Left lobe of liver (tissue), 2 donors: ENCODE measurements at regions not wholly inside any gene's neighbourhood (a gene's known extent, or its start where the extent isn't known, plus 50 kb on each side); places are given as distances from the start of the nearest gene placed in this dataset.
"Not testable (repeated sequence)": the region's sequence is repeated elsewhere in the genome, so short reads cannot be mapped to it uniquely, and the experiment has no call there.

Experiments
- ATAC-seq: fragments of 200-7000 bp; cut with Tn5 transposase; one replicate; pipeline ENCODE4 v1.9.1; 2020; ENCODE audit warnings: mild to moderate bottlenecking, moderate library complexity
- DNase-seq: peaks from one replicate; pipeline ENCODE4 v3.0.0-alpha.2; 2020; ENCODE audit warnings: low spot score
- donor health status: DM: no; HTN: no; CAD: no; lungs with moderate emphysema.
- donor health status: DM: no; HTN: yes; CAD: no.

DNA sequence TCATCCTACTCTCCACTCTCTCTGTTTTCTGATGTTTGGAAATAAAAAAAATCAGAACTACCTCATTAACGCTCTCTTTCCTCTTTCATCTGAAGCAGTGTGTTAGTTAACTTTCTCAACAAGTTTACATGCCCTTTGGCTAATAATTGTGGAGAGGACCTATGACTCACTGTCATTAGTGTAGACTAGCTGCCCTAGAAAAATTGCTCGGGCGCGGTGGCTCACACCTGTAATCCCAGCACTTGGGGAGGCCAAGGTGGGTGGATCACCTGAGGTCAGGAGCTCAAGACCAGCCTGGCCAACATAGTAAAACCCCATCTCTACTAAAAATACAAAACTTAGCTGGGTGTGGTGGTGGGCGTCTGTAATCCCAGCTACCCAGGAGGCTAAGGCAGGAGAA, 94.5 kb upstream of the DPP6 start:
- not testable (repeated sequence) for DNase-seq, ATAC-seq

DNA sequence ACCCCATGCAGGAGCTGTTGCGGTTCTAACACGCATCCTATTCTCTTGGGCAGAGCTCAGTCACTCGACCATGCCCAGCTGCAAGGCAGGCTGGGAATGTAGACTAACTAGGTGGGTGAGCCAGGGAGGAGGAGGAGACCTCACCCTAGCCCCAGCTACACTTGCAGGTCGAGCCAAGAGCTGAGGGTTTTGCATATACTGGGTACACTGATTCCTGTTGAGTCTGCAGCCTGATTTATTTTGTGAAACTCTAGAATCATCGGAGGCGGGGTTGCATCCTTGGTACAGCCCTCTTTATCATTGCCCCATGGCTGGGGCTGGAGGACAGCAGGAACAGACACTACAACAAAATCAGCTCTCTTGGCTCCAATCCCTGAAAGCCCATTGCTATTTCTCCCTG, 93.8 kb upstream of the DPP6 start:
- ATAC-seq, DNase-seq: not testable (repeated sequence)

DNA sequence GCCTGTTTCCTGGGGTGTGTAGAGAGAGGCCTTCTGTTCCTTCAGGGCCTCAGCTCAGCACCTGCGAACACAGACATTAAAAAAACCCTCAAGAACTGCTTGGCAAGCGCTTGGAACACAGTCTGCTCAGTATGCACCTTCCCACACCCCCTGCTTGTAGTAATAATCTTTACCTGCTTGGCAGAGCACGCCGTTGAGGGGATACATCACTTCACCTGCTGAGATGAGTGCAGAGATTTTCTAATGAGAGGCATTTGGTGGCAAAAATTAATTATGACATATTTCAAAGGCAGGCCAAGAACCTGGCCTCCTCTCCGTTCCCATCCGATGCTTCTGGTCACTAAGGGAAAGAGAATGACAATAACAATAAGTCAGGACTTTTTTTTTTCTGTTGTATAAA, 93.4 kb upstream of the DPP6 start:
- not testable (repeated sequence) for ATAC-seq, DNase-seq

DNA sequence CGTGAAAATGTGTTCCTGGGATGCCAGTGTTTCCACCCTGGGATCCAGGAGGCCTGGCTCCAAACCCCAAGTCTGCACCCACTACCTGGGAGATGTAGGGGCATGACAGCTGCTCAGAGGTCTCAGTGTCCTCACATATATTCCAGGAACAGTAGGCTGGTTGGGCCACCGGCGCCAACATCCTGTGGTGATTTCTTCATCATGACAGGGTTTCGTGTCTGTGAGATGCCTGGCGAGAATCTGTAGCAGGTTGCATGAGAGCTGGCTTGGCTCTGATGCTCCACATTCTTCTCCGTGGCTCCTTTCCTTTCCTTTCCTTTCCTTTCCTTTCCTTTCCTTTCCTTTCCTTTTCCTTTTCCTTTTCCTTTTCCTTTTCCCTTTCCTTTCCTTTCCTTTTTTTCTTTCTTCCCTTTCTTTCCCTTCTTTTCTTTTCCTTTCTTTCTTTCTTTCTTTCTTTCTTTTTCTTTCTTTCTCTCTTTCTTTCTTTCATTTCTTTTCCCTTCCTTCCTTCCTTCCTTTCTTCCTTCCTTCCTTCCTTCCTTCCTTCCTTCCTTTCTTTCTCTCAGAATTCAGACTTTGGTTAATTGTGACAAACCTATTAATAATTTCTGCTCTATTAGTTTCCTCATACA, 87.6 kb upstream of the DPP6 start:
- not testable (repeated sequence) for ATAC-seq, DNase-seq

DNA sequence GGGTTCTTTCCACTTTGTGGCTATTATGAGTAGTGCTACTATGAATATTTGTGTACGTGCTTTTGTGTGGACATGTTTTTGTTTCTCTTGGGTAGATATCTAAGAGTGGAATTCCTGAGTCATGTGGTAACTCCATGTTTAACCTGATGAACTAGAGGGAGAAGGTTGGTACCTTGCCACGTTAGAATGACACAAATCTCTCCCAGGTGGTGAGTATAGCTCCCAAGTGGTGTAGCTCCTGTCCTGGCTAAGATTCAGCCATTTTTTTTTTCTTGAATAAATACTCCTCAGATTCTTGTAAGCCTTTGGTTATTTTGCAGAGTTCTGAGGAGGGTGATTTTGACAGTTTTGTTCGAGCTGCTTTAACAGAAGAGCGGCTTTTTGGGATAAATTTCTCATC, 83.2 kb upstream of the DPP6 start:
- not testable (repeated sequence) for DNase-seq

DNA sequence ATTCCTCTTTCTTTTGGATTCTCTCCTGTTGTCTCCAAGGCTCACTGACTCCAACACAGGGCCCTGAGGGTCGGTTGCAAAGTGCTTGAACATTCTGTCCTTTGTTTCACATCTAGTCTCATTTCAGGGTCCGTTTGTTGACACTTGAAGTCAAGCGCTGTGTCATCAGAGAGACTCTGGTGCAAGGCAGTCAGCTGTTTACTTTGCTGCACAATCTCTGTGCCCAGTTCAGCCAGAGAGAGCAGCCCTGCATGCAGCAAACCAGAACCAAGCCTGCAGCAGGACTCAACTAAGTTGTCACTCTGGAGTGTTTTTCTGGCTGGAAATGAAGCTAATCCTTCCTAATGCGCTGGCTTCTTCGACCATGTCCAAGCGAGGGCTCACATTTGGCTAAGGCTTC, 77.6 kb upstream of the DPP6 start:
- DNase-seq, ATAC-seq: not testable (repeated sequence)

More for the DNA sequence above, 83.2 kb upstream of the DPP6 start:
- not testable (repeated sequence) for ATAC-seq

DNA sequence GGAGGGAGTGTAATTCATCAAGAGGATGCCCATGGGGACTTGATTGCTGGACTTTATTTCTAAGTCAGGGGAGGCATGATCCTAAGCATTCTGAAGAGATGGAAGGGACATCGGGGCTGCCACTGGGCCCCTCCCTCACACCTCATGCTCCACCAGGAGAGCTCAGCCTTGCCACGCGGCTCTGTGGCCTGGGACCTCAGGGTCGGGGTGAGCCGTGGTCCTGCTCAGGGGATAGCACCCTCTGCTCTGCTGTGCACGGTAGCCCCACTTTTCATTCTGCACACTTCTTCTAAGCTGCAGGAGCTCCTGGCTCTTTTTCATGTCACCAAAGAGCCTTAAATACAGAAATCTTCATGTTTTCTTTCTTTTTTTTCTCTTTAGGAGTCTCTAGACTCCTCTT, 75.5 kb upstream of the DPP6 start:
- not testable (repeated sequence) for ATAC-seq, DNase-seq

DNA sequence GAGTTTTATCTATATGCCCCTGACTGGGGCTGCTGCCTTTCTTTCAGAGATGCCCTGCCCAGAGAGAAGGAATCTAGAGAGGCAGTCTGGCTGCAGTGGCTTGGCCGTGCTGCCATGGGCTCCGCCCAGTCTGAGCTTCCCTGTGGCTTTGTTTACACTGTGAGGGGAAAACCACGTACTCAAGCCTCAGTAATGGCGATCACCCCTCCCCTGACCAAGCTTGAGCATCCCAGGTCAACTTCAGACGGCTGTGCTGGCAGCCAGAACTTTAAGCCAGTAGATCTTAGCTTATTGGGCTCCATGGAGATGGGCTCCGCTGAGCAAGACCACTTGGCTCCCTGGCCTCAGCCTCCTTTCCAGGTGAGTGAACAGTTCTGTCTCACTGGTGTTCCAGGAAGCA, 69.0 kb upstream of the DPP6 start:
- not testable (repeated sequence) for ATAC-seq, DNase-seq

DNA sequence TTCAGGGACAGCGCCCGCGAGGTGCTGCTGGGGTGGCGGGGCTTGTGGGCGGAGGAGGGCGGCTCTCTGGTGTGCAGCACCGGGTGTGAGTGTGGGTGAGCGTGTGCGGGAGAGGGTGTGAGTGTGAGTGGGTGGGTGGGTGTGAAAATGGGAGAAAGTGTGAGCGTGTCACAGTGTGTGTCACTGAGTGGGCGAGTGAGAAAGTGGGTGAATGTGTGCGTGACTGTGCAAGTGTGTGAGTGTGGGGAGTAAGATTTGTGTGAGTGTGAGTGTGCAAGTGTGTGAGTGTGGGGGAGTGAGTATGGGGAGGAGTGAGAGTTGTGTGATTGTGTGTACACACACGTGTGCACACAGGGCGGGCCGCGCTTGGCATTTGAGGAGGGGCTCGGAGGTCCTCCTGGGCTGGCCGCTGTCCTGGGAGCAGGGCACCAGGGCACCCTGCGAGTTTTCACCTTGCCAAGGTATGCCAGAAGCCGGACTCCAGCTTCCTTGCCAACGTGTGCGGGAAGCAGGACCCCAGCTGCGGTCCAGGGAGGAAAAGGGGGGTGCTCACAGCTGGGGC, 63.1 kb upstream of the DPP6 start:
- ATAC-seq, DNase-seq: not testable (repeated sequence)

DNA sequence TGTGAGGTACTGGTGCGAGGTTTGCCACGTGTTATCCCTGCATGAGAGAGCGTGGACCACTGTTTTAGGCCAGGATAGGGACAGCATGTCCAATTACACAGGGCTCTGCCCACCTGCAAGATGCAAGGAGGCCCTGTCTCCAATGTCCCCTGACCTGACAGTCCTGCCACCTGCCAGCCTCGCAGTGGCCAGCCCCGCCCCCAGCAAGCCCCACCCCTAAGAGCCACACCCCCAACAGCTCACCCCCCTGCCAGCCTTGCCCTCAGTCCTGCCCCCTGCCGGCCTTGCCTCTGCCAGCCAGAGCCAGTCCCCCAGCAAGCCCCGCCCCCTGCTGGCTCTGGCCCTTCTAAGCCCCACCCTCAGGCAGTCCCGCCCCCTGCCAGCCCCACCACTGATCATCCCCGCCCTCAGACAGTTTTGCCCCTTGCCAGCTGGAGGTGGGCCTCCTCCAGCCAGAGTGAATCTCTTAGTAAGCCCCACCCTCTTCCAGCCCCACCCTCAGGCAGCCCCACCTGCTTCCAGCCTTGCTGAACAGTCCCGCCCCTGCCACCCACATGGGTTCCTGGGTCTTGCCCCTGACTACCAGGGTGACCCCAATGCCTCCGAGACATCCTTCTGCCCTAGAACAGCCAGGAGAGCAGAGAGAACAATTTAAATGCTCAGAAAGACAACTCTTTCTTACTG, 62.3 kb upstream of the DPP6 start:
- not testable (repeated sequence) for ATAC-seq, DNase-seq

DNA sequence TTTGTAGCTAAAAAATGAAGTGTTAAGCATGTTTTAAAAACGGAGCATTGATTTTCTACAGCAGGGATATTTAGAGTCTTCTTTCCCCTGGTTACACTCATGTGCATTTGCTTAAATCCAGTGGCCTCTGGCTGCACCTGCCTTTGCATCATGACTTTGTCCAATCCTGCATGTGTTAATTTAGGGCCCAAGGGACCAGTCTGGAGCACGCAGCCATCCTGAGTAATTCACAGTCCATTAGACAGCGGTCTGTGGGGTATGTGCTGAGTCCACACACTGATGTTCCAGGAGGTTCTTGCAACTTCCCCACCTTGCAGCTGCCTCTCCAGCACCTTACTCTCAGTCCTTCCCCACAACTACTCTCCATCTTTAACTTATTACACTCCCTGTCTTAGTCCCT, 60.7 kb upstream of the DPP6 start:
- not testable (repeated sequence) for DNase-seq, ATAC-seq

DNA sequence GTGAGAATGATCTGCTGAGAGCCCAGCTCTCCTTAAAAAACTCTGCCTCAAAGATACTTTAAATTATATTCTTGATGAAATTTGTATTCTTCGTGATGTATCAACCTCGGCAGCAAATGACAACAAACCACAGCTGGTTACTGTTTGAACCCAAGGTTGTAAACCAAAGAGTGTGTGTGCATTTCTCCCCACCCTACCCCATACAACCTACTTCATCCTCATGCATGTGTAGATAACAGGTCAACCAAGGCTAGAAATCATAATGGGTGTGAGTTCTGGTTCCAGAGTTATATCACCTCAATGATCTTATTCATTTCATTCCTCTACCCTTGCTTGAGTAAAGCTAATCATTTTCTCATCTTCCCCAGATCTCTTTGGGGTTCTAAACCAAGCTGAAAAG, 58.8 kb upstream of the DPP6 start:
- ATAC-seq, DNase-seq: not testable (repeated sequence)

DNA sequence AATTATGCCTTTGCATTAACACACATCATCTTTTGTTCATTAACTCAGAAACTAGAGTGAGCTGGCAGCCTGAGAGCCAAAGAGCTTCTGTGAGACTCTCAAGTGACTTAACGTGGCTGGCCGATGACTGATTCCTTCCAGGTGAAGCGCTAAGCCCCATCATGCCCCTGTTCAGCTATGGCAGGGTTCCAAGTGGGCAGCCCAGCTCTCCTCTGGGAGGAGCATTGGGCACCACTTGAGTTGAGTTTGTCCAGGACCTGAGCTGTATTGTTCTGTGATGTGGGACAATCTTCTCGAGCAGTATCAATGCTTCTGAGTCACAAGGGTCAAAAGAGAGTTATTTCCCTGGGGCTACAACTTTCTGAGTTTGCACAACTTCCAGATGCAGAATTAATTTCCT, 53.3 kb upstream of the DPP6 start:
- DNase-seq, ATAC-seq: not testable (repeated sequence)
